ENCODE measurements at regions not wholly inside any gene's neighbourhood (a gene's known extent, or its start where the extent isn't known, plus 50 kb on each side); places are given as distances from the start of the nearest gene placed in this dataset.

- no peak for TF ChIP-seq CTCF (IDR thresholded peaks at IDR 0.05)
- no peak for TF ChIP-seq EZH2 (IDR thresholded peaks at IDR 0.05; ENCODE audit: borderline replicate concordance, insufficient read depth, low read depth, low read length, poor library complexity, severe bottlenecking)
Measured at GRCh38 chr21:28795251-28795650, 197.4 kb downstream of the LTN1 start.
